GM20000 (cell line): ENCODE measurements at regions not wholly inside any gene's neighbourhood (a gene's known extent, or its start where the extent isn't known, plus 50 kb on each side); places are given as distances from the start of the nearest gene placed in this dataset.

Source experiments
- DNase-seq: peaks from one replicate; pipeline ENCODE4 v3.0.0; 2012; ENCODE audit warnings: low spot score
- TF ChIP-seq, protein P1 (sequence below): IDR thresholded peaks from 2 replicates; pipeline ENCODE4 v1.5.1; 2012; ENCODE audit warnings: mild to moderate bottlenecking, control low read depth; ENCODE audit errors: extremely low read depth, missing control alignments

DNA sequence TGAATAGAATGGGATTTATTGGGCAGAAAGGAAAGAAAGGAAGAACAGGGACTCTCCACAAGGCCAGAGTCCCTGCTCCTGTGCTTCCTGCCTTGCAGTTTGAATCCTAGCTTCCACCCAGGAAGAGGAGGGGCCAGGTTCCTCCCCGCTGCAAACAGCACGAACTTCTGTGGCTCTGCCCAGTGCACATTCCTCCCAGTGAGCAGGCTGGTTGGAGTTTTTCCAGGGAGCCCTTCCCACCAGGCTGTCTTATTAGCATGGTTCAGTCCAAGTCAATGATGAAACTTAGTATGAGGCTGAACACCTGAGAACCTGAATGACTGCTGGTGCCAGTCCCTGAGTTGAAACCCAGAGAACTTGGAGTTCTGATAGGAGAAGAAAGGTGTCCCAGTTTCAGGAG is 247.2 kb downstream of the DUSP10 start:
- TF ChIP-seq, protein P1, sequence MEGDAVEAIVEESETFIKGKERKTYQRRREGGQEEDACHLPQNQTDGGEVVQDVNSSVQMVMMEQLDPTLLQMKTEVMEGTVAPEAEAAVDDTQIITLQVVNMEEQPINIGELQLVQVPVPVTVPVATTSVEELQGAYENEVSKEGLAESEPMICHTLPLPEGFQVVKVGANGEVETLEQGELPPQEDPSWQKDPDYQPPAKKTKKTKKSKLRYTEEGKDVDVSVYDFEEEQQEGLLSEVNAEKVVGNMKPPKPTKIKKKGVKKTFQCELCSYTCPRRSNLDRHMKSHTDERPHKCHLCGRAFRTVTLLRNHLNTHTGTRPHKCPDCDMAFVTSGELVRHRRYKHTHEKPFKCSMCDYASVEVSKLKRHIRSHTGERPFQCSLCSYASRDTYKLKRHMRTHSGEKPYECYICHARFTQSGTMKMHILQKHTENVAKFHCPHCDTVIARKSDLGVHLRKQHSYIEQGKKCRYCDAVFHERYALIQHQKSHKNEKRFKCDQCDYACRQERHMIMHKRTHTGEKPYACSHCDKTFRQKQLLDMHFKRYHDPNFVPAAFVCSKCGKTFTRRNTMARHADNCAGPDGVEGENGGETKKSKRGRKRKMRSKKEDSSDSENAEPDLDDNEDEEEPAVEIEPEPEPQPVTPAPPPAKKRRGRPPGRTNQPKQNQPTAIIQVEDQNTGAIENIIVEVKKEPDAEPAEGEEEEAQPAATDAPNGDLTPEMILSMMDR, result no peak

DNA sequence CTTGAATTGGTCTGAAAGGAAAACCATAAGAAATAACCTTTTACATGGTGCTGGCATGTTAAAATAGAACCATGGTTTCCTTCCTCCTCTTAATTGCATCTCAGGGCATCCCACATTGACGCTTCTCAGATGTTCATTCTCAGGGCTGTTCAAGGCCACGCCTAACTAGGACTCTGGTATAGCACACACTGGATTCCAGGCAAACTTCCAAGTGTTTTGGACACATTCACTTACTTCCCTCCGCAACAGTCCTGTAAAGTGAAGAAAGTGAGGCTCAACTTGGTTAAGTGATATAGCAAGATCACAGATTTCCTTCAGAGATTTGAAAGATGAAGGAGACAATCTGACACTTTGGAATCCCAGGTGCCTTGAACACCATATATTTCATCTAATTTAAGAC is 244.8 kb downstream of the DUSP10 start:
- DNase-seq, result no peak
- TF ChIP-seq, protein P1, result no peak

More for the DNA sequence above, 247.2 kb downstream of the DUSP10 start:
- no peak for DNase-seq

DNA sequence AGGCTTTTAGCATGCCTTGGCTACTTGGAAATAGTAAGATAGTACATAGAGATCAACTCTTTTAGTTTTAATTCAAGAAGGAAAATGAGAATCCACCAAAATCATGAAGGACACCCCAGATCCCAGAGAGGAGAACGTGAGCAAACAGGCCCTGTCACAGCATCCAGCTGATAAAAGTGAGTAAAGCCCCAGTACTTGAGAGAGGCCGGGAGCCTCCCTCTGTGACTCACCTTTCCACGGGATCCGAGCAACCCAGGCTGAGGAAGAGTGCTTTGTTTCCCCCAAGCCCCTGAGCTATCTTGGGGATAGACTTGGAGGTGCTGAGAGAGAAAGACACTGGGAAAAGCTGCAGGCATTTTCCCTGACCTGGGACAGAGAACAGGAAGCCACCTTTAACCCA is 238.6 kb downstream of the DUSP10 start:
- TF ChIP-seq, protein P1, result no peak
- DNase-seq, result no peak

DNA sequence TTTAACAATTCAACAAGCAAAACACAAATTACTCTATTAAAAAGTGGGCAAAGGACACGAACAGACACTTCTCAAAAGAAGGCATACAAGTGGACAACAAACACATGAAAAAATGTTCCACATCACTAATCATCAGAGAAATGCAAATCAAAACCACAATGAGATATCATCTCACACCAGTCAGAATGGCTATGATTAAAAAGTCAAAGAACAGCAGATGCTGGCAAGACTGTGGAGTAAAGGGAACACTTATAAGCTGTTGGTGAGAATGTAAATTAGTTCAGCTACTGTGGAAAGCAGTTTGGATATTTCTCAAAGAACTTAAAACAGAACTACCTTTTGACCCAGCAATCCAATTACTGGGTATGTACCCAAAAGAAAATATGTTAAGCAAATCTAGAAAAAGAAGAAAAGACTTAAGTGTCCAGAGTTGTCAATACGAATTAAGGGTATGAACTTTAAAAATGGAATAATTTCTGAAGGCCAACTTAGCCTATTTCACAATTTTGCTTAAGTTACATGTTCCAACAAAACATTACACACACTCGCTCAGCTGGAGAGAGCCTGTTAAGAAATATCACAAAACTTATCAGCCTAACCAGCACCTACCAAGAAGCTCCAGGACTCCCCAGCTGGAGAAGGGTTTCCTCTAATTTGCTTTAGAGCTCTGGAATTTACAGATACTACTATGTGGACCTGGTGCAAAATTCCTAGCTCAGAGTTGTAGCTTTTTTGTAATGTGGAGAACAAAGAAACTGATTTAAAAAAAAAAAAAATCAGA is 232.1 kb downstream of the DUSP10 start:
- no peak for DNase-seq
- TF ChIP-seq, protein P1, result no peak

DNA sequence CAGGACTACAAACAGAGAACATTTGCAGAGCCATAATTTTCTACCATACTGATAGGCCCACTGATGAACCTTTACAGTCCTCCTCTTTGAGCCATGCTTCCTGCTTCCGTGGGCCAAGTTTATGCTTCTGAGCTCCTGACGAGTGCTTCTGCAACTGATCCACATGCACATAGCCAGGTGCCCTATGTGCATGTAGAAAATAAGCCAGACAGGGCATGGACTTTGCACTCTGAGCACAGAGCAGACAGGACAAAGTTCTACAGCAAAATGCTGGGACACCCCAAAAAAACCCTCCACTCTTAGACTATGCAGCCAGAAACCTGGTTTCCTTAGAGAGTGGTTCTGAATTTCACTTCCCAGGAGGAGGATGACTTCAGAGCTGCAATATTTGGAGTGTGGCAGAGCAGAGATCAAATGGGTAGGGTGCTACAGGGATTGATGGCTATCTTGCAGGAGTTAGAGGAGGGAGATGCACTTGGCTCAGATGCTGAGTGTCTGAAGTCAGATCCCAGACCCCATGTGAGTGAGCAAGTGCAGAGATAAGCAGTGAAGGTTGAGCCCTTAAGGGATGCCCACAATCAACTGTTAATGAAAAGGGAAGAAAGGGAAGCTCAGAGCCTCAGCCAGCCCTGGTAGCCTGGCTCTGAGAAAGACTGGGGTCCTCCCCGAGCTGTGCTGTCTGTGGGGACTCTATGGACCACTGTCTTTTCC is 230.9 kb downstream of the DUSP10 start:
- TF ChIP-seq, protein P1, result no peak
- DNase-seq, result no peak

DNA sequence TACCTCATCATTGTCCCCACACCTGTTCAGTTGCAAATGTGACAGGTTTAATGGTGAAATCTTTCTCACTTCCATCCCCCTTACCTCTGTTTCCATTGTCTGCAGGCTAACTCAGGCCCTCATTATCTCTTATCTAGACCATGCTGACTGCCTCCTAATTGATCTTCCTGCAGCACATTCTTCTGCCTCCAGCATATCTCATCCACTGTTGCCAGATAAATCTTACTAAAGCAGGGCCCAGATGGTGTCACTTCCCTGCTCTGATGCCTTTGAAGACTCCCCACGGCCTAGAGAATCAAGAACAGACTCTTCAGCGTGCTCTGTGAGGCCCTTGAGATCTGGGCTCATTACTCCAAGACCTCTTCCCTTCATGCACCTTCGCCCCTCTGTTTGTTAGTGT is 230.1 kb downstream of the DUSP10 start:
- TF ChIP-seq, protein P1, result no peak
- no peak for DNase-seq

DNA sequence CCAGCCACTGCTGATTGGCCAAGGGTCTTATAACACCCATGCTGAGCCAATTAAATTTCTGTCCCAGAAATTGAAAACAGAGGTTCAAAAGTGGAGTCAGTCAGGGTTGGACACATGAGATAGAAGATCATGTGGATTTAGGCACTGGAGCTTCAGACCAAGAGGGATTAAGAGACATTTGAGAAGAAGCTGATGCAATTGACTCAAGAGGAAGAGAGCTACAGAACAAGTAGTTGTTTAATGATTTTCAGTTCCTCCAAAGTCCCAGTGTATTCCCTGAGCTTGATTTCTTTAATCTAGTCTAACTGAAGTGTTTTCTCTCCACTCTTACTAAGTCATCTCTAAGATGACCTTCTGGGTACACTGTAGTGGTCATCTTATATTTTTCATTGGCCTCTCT is 227.1 kb downstream of the DUSP10 start:
- TF ChIP-seq, protein P1, result no peak
- DNase-seq, result no peak
